ENCODE measurements at regions not wholly inside any gene's neighbourhood (a gene's known extent, or its start where the extent isn't known, plus 50 kb on each side); places are given as distances from the start of the nearest gene placed in this dataset.
"Not testable (repeated sequence)": the region's sequence is repeated elsewhere in the genome, so short reads cannot be mapped to it uniquely, and the experiment has no call there.

GRCh38 chrX:104513162-104513561, 52.8 kb upstream of the IL1RAPL2 start:
- H3K27me3 Mint-ChIP-seq = no peaks in the 10 kb centered on the region
- H3K36me3 Mint-ChIP-seq (ENCODE audit: low read depth) = no peaks in the 10 kb centered on the region
- POLR2A ChIA-PET = no interaction called here
- H3K9me3 Mint-ChIP-seq (ENCODE audit: low read depth) = no peaks in the 10 kb centered on the region
- DNase-seq (no peak), ATAC-seq (no peak)
- no peak overlapping the region for H3K27ac Mint-ChIP-seq
- H3K4me1 Mint-ChIP-seq = no peaks in the 10 kb centered on the region
- intact Hi-C loops (cut with DNase I, micrococcal nuclease) = no loop called here
- no peak overlapping the region for H3K4me3 Mint-ChIP-seq
- CTCF ChIA-PET = no interaction called here

GRCh38 chrX:104510801-104511200, 55.2 kb upstream of the IL1RAPL2 start:
- H3K4me1 Mint-ChIP-seq = no peaks in the 10 kb centered on the region
- ATAC-seq (no peak), DNase-seq (no peak)
- H3K27me3 Mint-ChIP-seq = no peaks in the 10 kb centered on the region
- ChIA-PET CTCF (no interaction called here), POLR2A (no interaction called here)
- H3K27ac Mint-ChIP-seq = no peak overlapping the region
- H3K9me3 Mint-ChIP-seq (ENCODE audit: low read depth) = no peaks in the 10 kb centered on the region
- no peaks in the 10 kb centered on the region for H3K36me3 Mint-ChIP-seq (ENCODE audit: low read depth)
- H3K4me3 Mint-ChIP-seq = no peak overlapping the region
- intact Hi-C loops (cut with DNase I, micrococcal nuclease) = no loop called here

GRCh38 chrX:104502460-104502859, 63.5 kb upstream of the IL1RAPL2 start:
- no peaks in the 10 kb centered on the region for H3K27me3 Mint-ChIP-seq
- DNase-seq (no peak), ATAC-seq (no peak)
- H3K4me1 Mint-ChIP-seq = no peaks in the 10 kb centered on the region
- no peak overlapping the region for H3K27ac Mint-ChIP-seq
- CTCF ChIA-PET = no interaction called here
- H3K4me3 Mint-ChIP-seq = no peak overlapping the region
- intact Hi-C loops (cut with DNase I, micrococcal nuclease) = no loop called here
- no peaks in the 10 kb centered on the region for H3K36me3 Mint-ChIP-seq (ENCODE audit: low read depth)
- no peaks in the 10 kb centered on the region for H3K9me3 Mint-ChIP-seq (ENCODE audit: low read depth)
- POLR2A ChIA-PET = no interaction called here

GRCh38 chrX:104488811-104489210, 77.2 kb upstream of the IL1RAPL2 start:
- no peaks in the 10 kb centered on the region for H3K4me1 Mint-ChIP-seq
- peaks cover 2% of the 10 kb centered on the region for H3K27me3 Mint-ChIP-seq
- DNase-seq (no peak), ATAC-seq (no peak)
- H3K27ac Mint-ChIP-seq = no peak overlapping the region
- no peaks in the 10 kb centered on the region for H3K36me3 Mint-ChIP-seq (ENCODE audit: low read depth)
- no peaks in the 10 kb centered on the region for H3K9me3 Mint-ChIP-seq (ENCODE audit: low read depth)
- H3K4me3 Mint-ChIP-seq = no peak overlapping the region
- POLR2A ChIA-PET = no interaction called here
- CTCF ChIA-PET = no interaction called here
- intact Hi-C loops (cut with DNase I, micrococcal nuclease) = loop anchor here in 1 of 2 experiments (10.0 kb wide), 1 partner anchor 436 kb away; no protein-coding TSS in a partner anchor

- CTCF ChIA-PET = no interaction called here
- no peak overlapping the region for H3K4me3 Mint-ChIP-seq
- POLR2A ChIA-PET = no interaction called here
- DNase-seq (no peak), ATAC-seq (no peak)
- H3K27ac Mint-ChIP-seq = no peak overlapping the region
- H3K27me3 Mint-ChIP-seq = peaks cover 2% of the 10 kb centered on the region
- intact Hi-C loops (cut with DNase I, micrococcal nuclease) = loop anchor here in 1 of 2 experiments (10.0 kb wide), 1 partner anchor 438 kb away; no protein-coding TSS in a partner anchor
- no peaks in the 10 kb centered on the region for H3K36me3 Mint-ChIP-seq (ENCODE audit: low read depth)
- no peaks in the 10 kb centered on the region for H3K9me3 Mint-ChIP-seq (ENCODE audit: low read depth)
- no peaks in the 10 kb centered on the region for H3K4me1 Mint-ChIP-seq
Observed at GRCh38 chrX:104486691-104487090, 79.3 kb upstream of the IL1RAPL2 start.

GRCh38 chrX:104482757-104483156, 83.2 kb upstream of the IL1RAPL2 start:
- CTCF ChIA-PET = no interaction called here
- H3K36me3 Mint-ChIP-seq (ENCODE audit: low read depth) = no peaks in the 10 kb centered on the region
- H3K4me3 Mint-ChIP-seq = no peak overlapping the region
- POLR2A ChIA-PET = no interaction called here
- ATAC-seq (no peak), DNase-seq (no peak)
- H3K4me1 Mint-ChIP-seq = no peaks in the 10 kb centered on the region
- intact Hi-C loops (cut with DNase I, micrococcal nuclease) = loop anchor here in 1 of 2 experiments (10.0 kb wide), 1 partner anchor 442 kb away; no protein-coding TSS in a partner anchor
- no peaks in the 10 kb centered on the region for H3K27me3 Mint-ChIP-seq
- no peak overlapping the region for H3K27ac Mint-ChIP-seq
- no peaks in the 10 kb centered on the region for H3K9me3 Mint-ChIP-seq (ENCODE audit: low read depth)

- no peak overlapping the region for H3K27ac Mint-ChIP-seq
- POLR2A ChIA-PET = no interaction called here
- H3K36me3 Mint-ChIP-seq (ENCODE audit: low read depth) = no peaks in the 10 kb centered on the region
- no peaks in the 10 kb centered on the region for H3K4me1 Mint-ChIP-seq
- H3K4me3 Mint-ChIP-seq = no peak overlapping the region
- ATAC-seq = no peak
- no peaks in the 10 kb centered on the region for H3K27me3 Mint-ChIP-seq
- no peaks in the 10 kb centered on the region for H3K9me3 Mint-ChIP-seq (ENCODE audit: low read depth)
- CTCF ChIA-PET = no interaction called here
- intact Hi-C loops (cut with DNase I, micrococcal nuclease) = no loop called here
- no peak for DNase-seq
Observed at GRCh38 chrX:104469771-104470170, 96.2 kb upstream of the IL1RAPL2 start.

GRCh38 chrX:104459796-104460195, 106.2 kb upstream of the IL1RAPL2 start:
- intact Hi-C loops (cut with DNase I, micrococcal nuclease) = no loop called here
- DNase-seq (no peak), ATAC-seq (no peak)
- no peak overlapping the region for H3K4me3 Mint-ChIP-seq
- H3K27me3 Mint-ChIP-seq = no peaks in the 10 kb centered on the region
- POLR2A ChIA-PET = no interaction called here
- no peaks in the 10 kb centered on the region for H3K9me3 Mint-ChIP-seq (ENCODE audit: low read depth)
- no peaks in the 10 kb centered on the region for H3K4me1 Mint-ChIP-seq
- H3K27ac Mint-ChIP-seq = no peak overlapping the region
- CTCF ChIA-PET = no interaction called here
- no peaks in the 10 kb centered on the region for H3K36me3 Mint-ChIP-seq (ENCODE audit: low read depth)

GRCh38 chrX:104457130-104457529, 108.9 kb upstream of the IL1RAPL2 start:
- POLR2A ChIA-PET; H3K27ac Mint-ChIP-seq; intact Hi-C loops (cut with DNase I, micrococcal nuclease); ATAC-seq; H3K9me3 Mint-ChIP-seq (ENCODE audit: low read depth); H3K36me3 Mint-ChIP-seq (ENCODE audit: low read depth); CTCF ChIA-PET; H3K4me1 Mint-ChIP-seq; H3K4me3 Mint-ChIP-seq; H3K27me3 Mint-ChIP-seq; DNase-seq: not testable (repeated sequence)

- H3K4me1 Mint-ChIP-seq = no peaks in the 10 kb centered on the region
- H3K9me3 Mint-ChIP-seq (ENCODE audit: low read depth) = no peaks in the 10 kb centered on the region
- DNase-seq (no peak), ATAC-seq (no peak)
- H3K4me3 Mint-ChIP-seq = no peak overlapping the region
- H3K27ac Mint-ChIP-seq = no peak overlapping the region
- H3K27me3 Mint-ChIP-seq = no peaks in the 10 kb centered on the region
- ChIA-PET POLR2A (no interaction called here), CTCF (no interaction called here)
- H3K36me3 Mint-ChIP-seq (ENCODE audit: low read depth) = no peaks in the 10 kb centered on the region
- intact Hi-C loops (cut with DNase I, micrococcal nuclease) = no loop called here
Observed at GRCh38 chrX:104450316-104450715, 115.7 kb upstream of the IL1RAPL2 start.

- Mint-ChIP-seq H3K4me1 (no peaks in the 10 kb centered on the region), H3K9me3 (ENCODE audit: low read depth) (no peaks in the 10 kb centered on the region), H3K27me3 (no peaks in the 10 kb centered on the region), H3K36me3 (ENCODE audit: low read depth) (no peaks in the 10 kb centered on the region), H3K4me3 (no peak overlapping the region), H3K27ac (no peak overlapping the region)
- ATAC-seq = no peak
- ChIA-PET POLR2A (no interaction called here), CTCF (no interaction called here)
- DNase-seq = no peak
- intact Hi-C loops (cut with DNase I, micrococcal nuclease) = no loop called here
Observed at GRCh38 chrX:104445591-104445990, 120.4 kb upstream of the IL1RAPL2 start.

GRCh38 chrX:104435249-104435648, 130.8 kb upstream of the IL1RAPL2 start:
- no peak for ATAC-seq
- POLR2A ChIA-PET = no interaction called here
- Mint-ChIP-seq H3K27ac (no peak overlapping the region), H3K36me3 (ENCODE audit: low read depth) (no peaks in the 10 kb centered on the region), H3K4me3 (no peak overlapping the region), H3K9me3 (ENCODE audit: low read depth) (no peaks in the 10 kb centered on the region), H3K4me1 (no peaks in the 10 kb centered on the region), H3K27me3 (no peaks in the 10 kb centered on the region)
- DNase-seq = no peak
- intact Hi-C loops (cut with DNase I, micrococcal nuclease) = no loop called here
- CTCF ChIA-PET = no interaction called here

- H3K27me3 Mint-ChIP-seq = no peaks in the 10 kb centered on the region
- H3K27ac Mint-ChIP-seq = no peak overlapping the region
- ChIA-PET POLR2A (no interaction called here), CTCF (no interaction called here)
- no peaks in the 10 kb centered on the region for H3K36me3 Mint-ChIP-seq (ENCODE audit: low read depth)
- no peak for DNase-seq
- no peak for ATAC-seq
- intact Hi-C loops (cut with DNase I, micrococcal nuclease) = no loop called here
- no peaks in the 10 kb centered on the region for H3K4me1 Mint-ChIP-seq
- no peak overlapping the region for H3K4me3 Mint-ChIP-seq
- no peaks in the 10 kb centered on the region for H3K9me3 Mint-ChIP-seq (ENCODE audit: low read depth)
Observed at GRCh38 chrX:104432321-104432720, 133.7 kb upstream of the IL1RAPL2 start.

Measured in activated CD4-positive, alpha-beta T cell treated with anti-CD3 and anti-CD28 coated beads for 36 hours (primary cell).